ENCODE measurements at regions not wholly inside any gene's neighbourhood (a gene's known extent, or its start where the extent isn't known, plus 50 kb on each side); places are given as distances from the start of the nearest gene placed in this dataset.
"Not testable (repeated sequence)": the region's sequence is repeated elsewhere in the genome, so short reads cannot be mapped to it uniquely, and the experiment has no call there.

DNA sequence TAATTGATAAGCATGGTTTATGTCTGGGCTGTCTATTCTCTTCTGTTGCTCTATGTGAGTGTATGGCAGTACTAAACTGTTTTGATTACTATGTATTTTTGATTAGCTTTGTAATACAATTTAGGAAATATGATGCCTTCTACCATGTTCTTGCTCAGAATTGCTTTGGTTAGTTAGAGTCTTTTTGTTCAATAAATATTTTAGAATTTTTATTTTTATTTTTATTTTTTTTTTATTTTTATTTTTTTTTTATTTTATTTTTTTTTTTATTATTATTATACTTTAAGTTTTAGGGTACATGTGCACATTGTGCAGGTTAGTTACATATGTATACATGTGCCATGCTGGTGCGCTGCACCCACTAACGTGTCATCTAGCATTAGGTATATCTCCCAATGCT, 710.3 kb downstream of the GBE1 start:
- intact Hi-C loops (cut with DNase I); H3K27me3 ChIP-seq (ENCODE audit: control insufficient read depth in 1 of 2, insufficient read depth in 2 of 2, low read length in 1 of 2); H3K27ac ChIP-seq (ENCODE audit: low read depth in 1 of 2, low read length in 2 of 2); H3K9me3 ChIP-seq (ENCODE audit: control insufficient read depth, low read length); H3K4me3 ChIP-seq (ENCODE audit: low read length in 2 of 2); DNase-seq; ATAC-seq (ENCODE audit: low FRiP score); H3K4me1 ChIP-seq (ENCODE audit: control insufficient read depth in 1 of 2, insufficient read depth in 2 of 2, low read length in 2 of 2); H3K36me3 ChIP-seq (ENCODE audit: control insufficient read depth in 1 of 2, insufficient read depth in 2 of 2, low read length in 1 of 2): not testable (repeated sequence)
- no CpG with 5 or more reads among the region's 2 CpGs for WGBS, 2 donors

DNA sequence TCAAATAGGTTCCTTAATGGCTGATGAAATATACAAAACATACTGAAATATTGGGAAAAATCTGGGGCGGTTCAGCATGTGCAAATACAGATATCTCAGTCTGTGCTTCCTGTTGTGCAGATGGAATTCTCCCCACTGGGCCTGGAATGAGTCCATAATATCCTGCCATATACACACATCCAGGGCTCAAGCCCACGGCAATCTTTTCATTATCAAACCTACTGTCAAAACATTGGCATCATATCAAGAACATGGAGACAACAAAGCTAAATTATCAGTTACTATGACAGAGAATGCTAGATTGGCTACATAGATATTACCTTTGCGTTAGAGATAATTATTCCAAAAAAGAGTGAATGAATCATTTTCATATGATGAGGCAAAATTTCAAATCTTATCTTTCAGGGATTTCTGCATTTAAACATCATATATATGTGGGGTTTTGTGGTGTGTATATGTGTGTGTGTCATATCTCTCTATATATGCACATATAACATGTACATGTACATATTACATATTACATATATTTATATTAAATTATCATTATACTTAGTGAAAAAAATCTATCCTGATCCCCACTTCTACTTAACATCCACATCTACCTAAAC, 713.3 kb downstream of the GBE1 start:
- Histone ChIP-seq H3K9me3 (ENCODE audit: control insufficient read depth, low read length) (no peaks in the 10 kb centered on the region), H3K36me3 (ENCODE audit: control insufficient read depth in 1 of 2, insufficient read depth in 2 of 2, low read length in 1 of 2) (no peaks in the 10 kb centered on the region), H3K4me1 (ENCODE audit: control insufficient read depth in 1 of 2, insufficient read depth in 2 of 2, low read length in 2 of 2) (no peaks in the 10 kb centered on the region), H3K4me3 (ENCODE audit: low read length in 2 of 2) (no peak overlapping the region), H3K27me3 (ENCODE audit: control insufficient read depth in 1 of 2, insufficient read depth in 2 of 2, low read length in 1 of 2) (no peaks in the 10 kb centered on the region), H3K27ac (ENCODE audit: low read depth in 1 of 2, low read length in 2 of 2) (no peak overlapping the region)
- whole genome bisulfite sequencing, 2 donors, result 46 to 51% methylated on average over 3 of the region's 3 CpGs
- ATAC-seq (ENCODE audit: low FRiP score), result no peak
- intact Hi-C loops (cut with DNase I), result no loop called here
- DNase-seq, result no peak

DNA sequence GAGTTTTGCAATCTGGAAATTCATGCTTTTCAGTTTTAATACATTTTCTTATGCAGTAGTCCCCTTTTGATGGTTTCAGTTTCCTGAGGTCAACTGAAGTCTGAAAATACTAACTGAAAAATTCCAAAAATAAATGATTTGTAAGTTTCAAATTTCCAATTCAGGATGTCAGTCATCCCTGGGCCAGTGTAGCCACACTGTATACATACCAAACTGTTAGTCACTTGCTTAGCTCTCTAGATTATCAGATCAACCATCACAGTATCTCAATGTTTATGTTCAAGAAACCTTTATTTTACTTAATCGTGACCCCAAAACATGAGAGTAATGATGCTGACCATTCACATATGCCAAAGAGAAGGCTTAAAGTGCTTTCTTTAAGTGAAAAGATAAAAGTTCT, 715.5 kb downstream of the GBE1 start:
- intact Hi-C loops (cut with DNase I), result no loop called here
- Histone ChIP-seq H3K27ac (ENCODE audit: low read depth in 1 of 2, low read length in 2 of 2) (no peak overlapping the region), H3K36me3 (ENCODE audit: control insufficient read depth in 1 of 2, insufficient read depth in 2 of 2, low read length in 1 of 2) (no peaks in the 10 kb centered on the region), H3K9me3 (ENCODE audit: control insufficient read depth, low read length) (no peaks in the 10 kb centered on the region), H3K4me1 (ENCODE audit: control insufficient read depth in 1 of 2, insufficient read depth in 2 of 2, low read length in 2 of 2) (no peaks in the 10 kb centered on the region), H3K27me3 (ENCODE audit: control insufficient read depth in 1 of 2, insufficient read depth in 2 of 2, low read length in 1 of 2) (no peaks in the 10 kb centered on the region), H3K4me3 (ENCODE audit: low read length in 2 of 2) (no peak overlapping the region)
- 44 to 74% methylated on average over 1 of the region's 1 CpG for WGBS, 2 donors
- no peak for ATAC-seq (ENCODE audit: low FRiP score)
- DNase-seq, result no peak

DNA sequence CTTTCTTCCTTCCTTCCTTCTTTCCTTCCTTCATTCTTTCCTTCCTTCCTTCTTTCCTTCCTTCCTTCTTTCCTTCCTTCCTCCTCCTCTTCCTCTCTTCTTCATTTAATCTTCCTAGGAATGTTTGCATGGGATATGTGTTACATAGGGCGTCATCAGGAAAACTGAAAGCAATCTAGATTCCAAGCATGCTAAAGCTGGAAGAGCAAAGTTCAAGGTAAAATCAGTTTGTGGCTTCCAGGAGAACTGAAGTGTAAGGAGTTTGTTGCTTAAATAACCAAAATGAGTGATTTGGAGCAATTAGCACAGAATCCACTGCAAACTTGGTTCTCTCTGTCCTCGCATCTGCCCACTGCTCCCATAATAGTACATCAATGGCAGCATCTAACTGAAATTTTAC, 716.2 kb downstream of the GBE1 start:
- H3K4me3 ChIP-seq (ENCODE audit: low read length in 2 of 2), result no peak overlapping the region
- H3K36me3 ChIP-seq (ENCODE audit: control insufficient read depth in 1 of 2, insufficient read depth in 2 of 2, low read length in 1 of 2), result no peaks in the 10 kb centered on the region
- intact Hi-C loops (cut with DNase I), result no loop called here
- no peaks in the 10 kb centered on the region for H3K4me1 ChIP-seq (ENCODE audit: control insufficient read depth in 1 of 2, insufficient read depth in 2 of 2, low read length in 2 of 2)
- ATAC-seq (ENCODE audit: low FRiP score) (no peak), DNase-seq (no peak)
- no peaks in the 10 kb centered on the region for H3K9me3 ChIP-seq (ENCODE audit: control insufficient read depth, low read length)
- no peak overlapping the region for H3K27ac ChIP-seq (ENCODE audit: low read depth in 1 of 2, low read length in 2 of 2)
- WGBS, 2 donors, result 84 to 87% methylated on average over 2 of the region's 2 CpGs
- H3K27me3 ChIP-seq (ENCODE audit: control insufficient read depth in 1 of 2, insufficient read depth in 2 of 2, low read length in 1 of 2), result no peaks in the 10 kb centered on the region

DNA sequence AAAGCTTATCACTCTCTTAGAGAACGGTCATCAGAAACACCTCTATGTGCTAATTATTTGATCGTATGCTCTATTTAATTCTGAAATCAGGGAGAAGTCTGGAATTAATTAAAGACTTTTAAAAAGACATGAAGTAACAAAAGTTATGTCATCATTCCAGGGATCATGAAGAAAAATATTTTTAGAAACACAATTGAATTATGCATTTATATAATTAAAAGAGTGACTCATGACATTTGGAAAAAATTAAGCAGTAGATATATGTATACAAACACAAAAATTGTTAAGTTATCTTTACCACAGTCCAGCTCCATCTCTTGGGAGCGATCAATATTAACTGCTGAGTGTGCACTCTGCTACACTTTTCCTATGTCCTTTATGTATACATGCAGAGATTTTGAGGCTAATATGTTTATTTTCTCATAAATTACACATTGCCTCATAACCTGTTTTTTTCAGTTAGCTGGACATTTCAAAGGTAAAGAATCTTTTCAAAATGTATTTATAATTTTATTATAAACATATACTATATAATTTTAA, 717.7 kb downstream of the GBE1 start:
- Histone ChIP-seq H3K4me3 (ENCODE audit: low read length in 2 of 2) (no peak overlapping the region), H3K27me3 (ENCODE audit: control insufficient read depth in 1 of 2, insufficient read depth in 2 of 2, low read length in 1 of 2) (no peaks in the 10 kb centered on the region), H3K9me3 (ENCODE audit: control insufficient read depth, low read length) (no peaks in the 10 kb centered on the region), H3K4me1 (ENCODE audit: control insufficient read depth in 1 of 2, insufficient read depth in 2 of 2, low read length in 2 of 2) (no peaks in the 10 kb centered on the region), H3K27ac (ENCODE audit: low read depth in 1 of 2, low read length in 2 of 2) (no peak overlapping the region), H3K36me3 (ENCODE audit: control insufficient read depth in 1 of 2, insufficient read depth in 2 of 2, low read length in 1 of 2) (no peaks in the 10 kb centered on the region)
- ATAC-seq (ENCODE audit: low FRiP score), result no peak
- no peak for DNase-seq
- WGBS, 2 donors, result 55 to 57% methylated on average over 3 of the region's 3 CpGs
- intact Hi-C loops (cut with DNase I), result no loop called here

DNA sequence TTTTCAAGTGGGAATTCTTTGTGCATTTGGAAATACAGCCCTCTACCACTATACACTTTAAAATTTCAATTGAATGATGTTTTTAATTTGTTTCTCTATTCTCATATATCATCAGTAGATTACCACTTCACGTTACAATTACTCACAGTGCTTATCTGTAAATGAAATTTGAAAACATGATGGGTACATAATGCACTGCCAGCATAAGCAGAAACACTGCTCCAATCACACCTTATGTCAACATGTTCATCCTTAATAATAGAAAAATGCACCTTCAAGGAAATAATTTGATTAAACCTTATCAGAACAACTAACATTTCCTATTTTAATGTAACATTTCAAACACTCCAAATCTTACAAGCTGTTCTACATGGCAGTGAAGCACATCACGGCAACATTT, 718.4 kb downstream of the GBE1 start:
- DNase-seq (no peak), ATAC-seq (ENCODE audit: low FRiP score) (no peak)
- Histone ChIP-seq H3K36me3 (ENCODE audit: control insufficient read depth in 1 of 2, insufficient read depth in 2 of 2, low read length in 1 of 2) (no peaks in the 10 kb centered on the region), H3K4me3 (ENCODE audit: low read length in 2 of 2) (no peak overlapping the region), H3K4me1 (ENCODE audit: control insufficient read depth in 1 of 2, insufficient read depth in 2 of 2, low read length in 2 of 2) (no peaks in the 10 kb centered on the region), H3K9me3 (ENCODE audit: control insufficient read depth, low read length) (no peaks in the 10 kb centered on the region), H3K27ac (ENCODE audit: low read depth in 1 of 2, low read length in 2 of 2) (no peak overlapping the region), H3K27me3 (ENCODE audit: control insufficient read depth in 1 of 2, insufficient read depth in 2 of 2, low read length in 1 of 2) (no peaks in the 10 kb centered on the region)
- intact Hi-C loops (cut with DNase I), result no loop called here
- WGBS, 2 donors, result 47 to 51% methylated on average over 2 of the region's 2 CpGs

DNA sequence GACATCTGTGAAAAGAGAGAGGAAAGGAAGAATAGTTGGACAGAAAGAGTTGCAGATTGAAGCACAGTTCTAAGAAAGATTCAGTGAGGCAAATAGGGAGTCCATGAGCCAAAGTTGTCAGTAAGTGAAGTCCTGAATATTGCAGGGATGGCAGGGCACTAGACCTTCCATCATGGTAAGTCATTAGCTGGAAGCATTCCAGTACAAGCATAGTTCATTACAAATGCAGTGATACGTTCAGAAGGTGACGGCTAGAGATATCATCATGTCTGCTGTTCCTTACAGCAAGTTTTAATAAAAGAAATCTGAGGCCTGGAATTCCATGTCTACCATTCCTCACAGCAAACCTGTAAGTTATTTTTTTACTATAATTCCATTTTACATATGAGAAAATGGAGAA, 720.1 kb downstream of the GBE1 start:
- Histone ChIP-seq H3K4me1 (ENCODE audit: control insufficient read depth in 1 of 2, insufficient read depth in 2 of 2, low read length in 2 of 2) (no peaks in the 10 kb centered on the region), H3K27me3 (ENCODE audit: control insufficient read depth in 1 of 2, insufficient read depth in 2 of 2, low read length in 1 of 2) (no peaks in the 10 kb centered on the region), H3K9me3 (ENCODE audit: control insufficient read depth, low read length) (no peaks in the 10 kb centered on the region), H3K27ac (ENCODE audit: low read depth in 1 of 2, low read length in 2 of 2) (no peak overlapping the region), H3K4me3 (ENCODE audit: low read length in 2 of 2) (no peak overlapping the region), H3K36me3 (ENCODE audit: control insufficient read depth in 1 of 2, insufficient read depth in 2 of 2, low read length in 1 of 2) (no peaks in the 10 kb centered on the region)
- 31 to 33% methylated on average over 2 of the region's 2 CpGs for WGBS, 2 donors
- ATAC-seq (ENCODE audit: low FRiP score), result no peak
- DNase-seq, result no peak
- intact Hi-C loops (cut with DNase I), result no loop called here

DNA sequence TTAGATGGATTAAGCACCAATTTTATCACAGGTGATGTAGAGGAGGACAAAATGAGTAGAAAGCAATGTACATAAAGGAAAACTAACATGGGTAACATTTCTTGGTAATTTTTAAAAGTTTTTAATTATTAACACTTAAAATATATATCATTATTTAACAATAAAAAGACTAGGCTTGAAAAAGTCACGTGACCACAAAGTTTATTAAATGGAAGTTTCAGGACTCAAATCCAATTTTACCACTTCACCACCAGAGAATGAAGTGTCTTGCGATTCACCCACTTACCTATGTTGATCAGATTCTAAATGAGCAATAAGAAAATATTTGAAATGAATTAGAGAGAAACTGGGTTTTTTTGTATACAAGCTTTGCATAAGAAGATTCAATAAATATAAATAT, 721.3 kb downstream of the GBE1 start:
- 82 to 86% methylated on average over 2 of the region's 2 CpGs for WGBS, 2 donors
- H3K27ac ChIP-seq (ENCODE audit: low read depth in 1 of 2, low read length in 2 of 2), result no peak overlapping the region
- no peaks in the 10 kb centered on the region for H3K36me3 ChIP-seq (ENCODE audit: control insufficient read depth in 1 of 2, insufficient read depth in 2 of 2, low read length in 1 of 2)
- H3K4me3 ChIP-seq (ENCODE audit: low read length in 2 of 2), result no peak overlapping the region
- H3K27me3 ChIP-seq (ENCODE audit: control insufficient read depth in 1 of 2, insufficient read depth in 2 of 2, low read length in 1 of 2), result no peaks in the 10 kb centered on the region
- ATAC-seq (ENCODE audit: low FRiP score) (no peak), DNase-seq (no peak)
- intact Hi-C loops (cut with DNase I), result no loop called here
- no peaks in the 10 kb centered on the region for H3K9me3 ChIP-seq (ENCODE audit: control insufficient read depth, low read length)
- no peaks in the 10 kb centered on the region for H3K4me1 ChIP-seq (ENCODE audit: control insufficient read depth in 1 of 2, insufficient read depth in 2 of 2, low read length in 2 of 2)

DNA sequence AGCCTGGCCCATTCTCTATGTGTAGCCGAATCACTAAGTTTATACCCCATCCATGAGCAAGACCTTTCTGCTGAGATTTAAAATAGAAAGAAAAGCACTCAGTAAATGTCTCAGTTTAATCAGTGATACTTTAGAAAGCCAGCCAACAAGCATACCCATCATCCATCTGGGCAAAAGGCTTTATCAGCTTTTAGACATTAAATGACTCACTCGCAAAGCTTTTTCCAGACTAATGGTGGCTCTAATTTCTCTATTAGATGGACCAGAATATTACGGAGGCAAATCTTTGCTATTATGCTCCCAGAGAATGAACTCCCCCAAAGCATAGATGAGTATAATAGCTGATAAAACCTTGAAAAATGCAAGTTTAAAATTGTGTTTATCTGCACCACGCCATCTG, 727.8 kb downstream of the GBE1 start:
- Histone ChIP-seq H3K4me3 (ENCODE audit: low read length in 2 of 2) (no peak overlapping the region), H3K36me3 (ENCODE audit: control insufficient read depth in 1 of 2, insufficient read depth in 2 of 2, low read length in 1 of 2) (no peaks in the 10 kb centered on the region), H3K27ac (ENCODE audit: low read depth in 1 of 2, low read length in 2 of 2) (no peak overlapping the region), H3K4me1 (ENCODE audit: control insufficient read depth in 1 of 2, insufficient read depth in 2 of 2, low read length in 2 of 2) (no peaks in the 10 kb centered on the region), H3K27me3 (ENCODE audit: control insufficient read depth in 1 of 2, insufficient read depth in 2 of 2, low read length in 1 of 2) (no peaks in the 10 kb centered on the region), H3K9me3 (ENCODE audit: control insufficient read depth, low read length) (no peaks in the 10 kb centered on the region)
- no peak for DNase-seq
- ATAC-seq (ENCODE audit: low FRiP score), result no peak
- WGBS, 2 donors, result 35 to 48% methylated on average over 4 of the region's 4 CpGs
- intact Hi-C loops (cut with DNase I), result no loop called here

Data from aorta (tissue), 5 donors.